HCT116 (cell line): ENCODE measurements at regions not wholly inside any gene's neighbourhood (a gene's known extent, or its start where the extent isn't known, plus 50 kb on each side); places are given as distances from the start of the nearest gene placed in this dataset.

ENCODE experiments used
- CEBPB ChIP-seq: IDR thresholded peaks from 2 replicates; pipeline ENCODE4 v1.6.1; 2012; ENCODE audit warnings: low read depth
- EGR1 ChIP-seq: IDR thresholded peaks from 2 replicates; pipeline ENCODE4 v1.6.1; 2012; ENCODE audit warnings: low read depth
- JUND ChIP-seq: IDR thresholded peaks from 2 replicates; pipeline ENCODE4 v1.6.1; 2012
- POLR2A ChIP-seq: IDR thresholded peaks from 2 replicates; pipeline ENCODE4 v1.7.0; 2011; ENCODE audit warnings: borderline replicate concordance; ENCODE audit not compliant: insufficient read depth, insufficient read length; ENCODE audit errors: extremely low read depth
- SP1 ChIP-seq: IDR thresholded peaks from 2 replicates; pipeline ENCODE4 v1.6.1; 2012; ENCODE audit warnings: low read depth
- YY1 ChIP-seq: IDR thresholded peaks from 2 replicates; pipeline ENCODE4 v1.6.1; 2011; ENCODE audit warnings: low read length, low read depth, moderate library complexity, mild to moderate bottlenecking; ENCODE audit not compliant: insufficient replicate concordance; ENCODE audit errors: extremely low read depth
- TF ChIP-seq, protein P1 (sequence below): IDR thresholded peaks from 2 replicates; pipeline ENCODE4 v1.6.1; 2012
- TF ChIP-seq, protein P2 (sequence below): IDR thresholded peaks from 2 replicates; pipeline ENCODE4 v1.6.1; 2012
- TF ChIP-seq, protein P3 (sequence below), 3 experiments: fragments of 200-600 bp in 1 of 3; sonication (generic) in 1 of 3; IDR thresholded peaks in 2 of 3; conservative IDR thresholded peaks in 1 of 3; 2 replicates each; pipeline ENCODE4 v1.5.1; 2012 to 2017; ENCODE audit warnings: low read depth in 2 of 3, low read length in 2 of 3, antibody characterized with exemption in 1 of 3, borderline replicate concordance in 1 of 3, control low read depth in 1 of 3, mild to moderate bottlenecking in 1 of 3, mixed read lengths in 1 of 3, mixed run types in 1 of 3, moderate library complexity in 1 of 3; ENCODE audit not compliant: insufficient read depth in 1 of 3

DNA sequence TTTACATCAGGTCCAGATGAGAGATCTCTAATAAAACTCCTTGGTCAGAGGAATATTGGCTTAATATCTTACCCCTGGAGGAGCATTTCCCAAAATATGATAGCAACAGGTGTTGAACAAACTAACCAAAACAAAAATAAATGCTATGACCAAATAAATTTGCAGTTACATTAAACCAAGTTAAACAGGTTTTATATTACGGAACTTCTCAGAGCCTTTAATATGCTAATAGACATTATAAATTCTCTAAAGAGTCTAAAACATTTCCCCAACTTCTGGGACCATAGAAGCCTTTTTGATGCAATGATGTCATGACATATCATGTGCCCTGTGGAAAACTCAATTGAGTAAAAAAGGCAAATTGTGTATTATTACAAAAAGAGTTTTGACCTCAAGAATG is 90.9 kb upstream of the ARMC2 start:
- TF ChIP-seq POLR2A: no peak
- TF ChIP-seq EGR1: no peak
- no peak for TF ChIP-seq JUND
- TF ChIP-seq, protein P1, sequence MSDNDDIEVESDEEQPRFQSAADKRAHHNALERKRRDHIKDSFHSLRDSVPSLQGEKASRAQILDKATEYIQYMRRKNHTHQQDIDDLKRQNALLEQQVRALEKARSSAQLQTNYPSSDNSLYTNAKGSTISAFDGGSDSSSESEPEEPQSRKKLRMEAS: no peak
- TF ChIP-seq, protein P2, sequence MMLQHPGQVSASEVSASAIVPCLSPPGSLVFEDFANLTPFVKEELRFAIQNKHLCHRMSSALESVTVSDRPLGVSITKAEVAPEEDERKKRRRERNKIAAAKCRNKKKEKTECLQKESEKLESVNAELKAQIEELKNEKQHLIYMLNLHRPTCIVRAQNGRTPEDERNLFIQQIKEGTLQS: no peak
- TF ChIP-seq, protein P3, sequence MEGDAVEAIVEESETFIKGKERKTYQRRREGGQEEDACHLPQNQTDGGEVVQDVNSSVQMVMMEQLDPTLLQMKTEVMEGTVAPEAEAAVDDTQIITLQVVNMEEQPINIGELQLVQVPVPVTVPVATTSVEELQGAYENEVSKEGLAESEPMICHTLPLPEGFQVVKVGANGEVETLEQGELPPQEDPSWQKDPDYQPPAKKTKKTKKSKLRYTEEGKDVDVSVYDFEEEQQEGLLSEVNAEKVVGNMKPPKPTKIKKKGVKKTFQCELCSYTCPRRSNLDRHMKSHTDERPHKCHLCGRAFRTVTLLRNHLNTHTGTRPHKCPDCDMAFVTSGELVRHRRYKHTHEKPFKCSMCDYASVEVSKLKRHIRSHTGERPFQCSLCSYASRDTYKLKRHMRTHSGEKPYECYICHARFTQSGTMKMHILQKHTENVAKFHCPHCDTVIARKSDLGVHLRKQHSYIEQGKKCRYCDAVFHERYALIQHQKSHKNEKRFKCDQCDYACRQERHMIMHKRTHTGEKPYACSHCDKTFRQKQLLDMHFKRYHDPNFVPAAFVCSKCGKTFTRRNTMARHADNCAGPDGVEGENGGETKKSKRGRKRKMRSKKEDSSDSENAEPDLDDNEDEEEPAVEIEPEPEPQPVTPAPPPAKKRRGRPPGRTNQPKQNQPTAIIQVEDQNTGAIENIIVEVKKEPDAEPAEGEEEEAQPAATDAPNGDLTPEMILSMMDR (IDR thresholded peaks at IDR 0.05 in 2 of 3, conservative IDR thresholded peaks at IDR 0.05 in 1 of 3; ENCODE audit: borderline replicate concordance in 1 of 3, insufficient read depth in 1 of 3, low read depth in 2 of 3, low read length in 2 of 3): no peak
- no peak for TF ChIP-seq YY1
- TF ChIP-seq CEBPB: no peak
- no peak for TF ChIP-seq SP1
